ENCODE measurements at regions not wholly inside any gene's neighbourhood (a gene's known extent, or its start where the extent isn't known, plus 50 kb on each side); places are given as distances from the start of the nearest gene placed in this dataset.

GRCh38 chr18:47727409-47727808 is 203.1 kb downstream of the SMAD2 start:
- Mint-ChIP-seq H3K9me3 (peaks cover 10% of the 10 kb centered on the region), H3K27ac (no peak overlapping the region)
- DNase-seq = no peak

GRCh38 chr18:47726550-47726949 is 203.9 kb downstream of the SMAD2 start:
- Mint-ChIP-seq H3K27me3 (ENCODE audit: insufficient read depth) (peaks cover 10% of the 10 kb centered on the region), H3K27ac (no peak overlapping the region), H3K36me3 (ENCODE audit: low read depth) (no peaks in the 10 kb centered on the region), H3K9me3 (peaks cover 10% of the 10 kb centered on the region), H3K4me1 (ENCODE audit: low read depth) (peaks cover 6% of the 10 kb centered on the region), H3K4me3 (no peak overlapping the region)
- no peak for DNase-seq
- TF ChIP-seq CTCF (IDR thresholded peaks at IDR 0.05) = no peak

More at GRCh38 chr18:47727409-47727808, 203.1 kb downstream of the SMAD2 start:
- H3K4me3 Mint-ChIP-seq = no peak overlapping the region
- H3K36me3 Mint-ChIP-seq (ENCODE audit: low read depth) = no peaks in the 10 kb centered on the region
- H3K4me1 Mint-ChIP-seq (ENCODE audit: low read depth) = peaks cover 6% of the 10 kb centered on the region
- TF ChIP-seq CTCF (IDR thresholded peaks at IDR 0.05) = no peak
- peaks cover 8% of the 10 kb centered on the region for H3K27me3 Mint-ChIP-seq (ENCODE audit: insufficient read depth)

GRCh38 chr18:47725656-47726055 is 204.8 kb downstream of the SMAD2 start:
- Mint-ChIP-seq H3K9me3 (peaks cover 10% of the 10 kb centered on the region), H3K4me1 (ENCODE audit: low read depth) (no peaks in the 10 kb centered on the region; the same call in 1 of the 2 replicates), H3K27ac (no peak overlapping the region), H3K36me3 (ENCODE audit: low read depth) (no peaks in the 10 kb centered on the region), H3K27me3 (ENCODE audit: insufficient read depth) (peaks cover 13% of the 10 kb centered on the region), H3K4me3 (no peak overlapping the region)
- DNase-seq = no peak
- no peak for TF ChIP-seq CTCF (IDR thresholded peaks at IDR 0.05)

- no peak overlapping the region for H3K4me3 Mint-ChIP-seq
- no peaks in the 10 kb centered on the region for H3K36me3 Mint-ChIP-seq (ENCODE audit: low read depth)
- H3K27ac Mint-ChIP-seq = no peak overlapping the region
- H3K27me3 Mint-ChIP-seq (ENCODE audit: insufficient read depth) = peaks cover 12% of the 10 kb centered on the region
- DNase-seq = no peak
- no peak for TF ChIP-seq CTCF (IDR thresholded peaks at IDR 0.05)
- H3K9me3 Mint-ChIP-seq = peaks cover 10% of the 10 kb centered on the region
- no peaks in the 10 kb centered on the region for H3K4me1 Mint-ChIP-seq (ENCODE audit: low read depth)
Observed at GRCh38 chr18:47724186-47724975, 206.1 kb downstream of the SMAD2 start.

- Mint-ChIP-seq H3K4me3 (no peak overlapping the region), H3K9me3 (peaks cover 6% of the 10 kb centered on the region), H3K27me3 (ENCODE audit: insufficient read depth) (peaks cover 13% of the 10 kb centered on the region), H3K4me1 (ENCODE audit: low read depth) (no peaks in the 10 kb centered on the region), H3K36me3 (ENCODE audit: low read depth) (no peaks in the 10 kb centered on the region), H3K27ac (no peak overlapping the region)
- TF ChIP-seq CTCF (IDR thresholded peaks at IDR 0.05) = no peak
- no peak for DNase-seq
Observed at GRCh38 chr18:47721876-47722275, 208.6 kb downstream of the SMAD2 start.

Data from HFFc6 (cell line).